HEK293 (cell line): ENCODE measurements at regions not wholly inside any gene's neighbourhood (a gene's known extent, or its start where the extent isn't known, plus 50 kb on each side); places are given as distances from the start of the nearest gene placed in this dataset.

Source experiments
- CTCF ChIA-PET: fragments of 350-600 bp; formaldehyde crosslinking; extraction: SDS; loops from one replicate; lab custom pipeline; 2021; ENCODE audit warnings: antibody characterized with exemption; lab: Yijun Ruan, JAX
- POLR2A ChIA-PET: fragments of 300-600 bp; formaldehyde crosslinking; extraction: SDS; loops from one replicate; lab custom pipeline; 2020; ENCODE audit warnings: antibody characterized with exemption, inconsistent platforms; lab: Yijun Ruan, JAX
- H3K27ac ChIP-seq: fragments of 200-500 bp; sonication (Bioruptor generic); 2 replicates; pipeline ENCODE4 v1.5.1; 2014; ENCODE audit warnings: low read depth, low read length, control low read depth, inconsistent platforms; ENCODE audit errors: extremely low read depth
- H3K36me3 ChIP-seq, 2 experiments: fragments of 200-500 bp in 1 of 2; sonication (Bioruptor generic) in 1 of 2; 1 replicate in 1 of 2; 2 replicates in 1 of 2; pipeline ENCODE4 v1.5.1; 2014 to 2017; ENCODE audit warnings: inconsistent platforms in 2 of 2, low read length in 2 of 2; ENCODE audit not compliant: control insufficient read depth in 2 of 2, insufficient read depth in 1 of 2
- H3K4me1 ChIP-seq: fragments of 200-500 bp; sonication (Bioruptor generic); 2 replicates; pipeline ENCODE4 v1.5.1; 2014; ENCODE audit warnings: mild to moderate bottlenecking, low read length, inconsistent platforms; ENCODE audit not compliant: control insufficient read depth, insufficient read depth
- H3K4me3 ChIP-seq: 2 replicates; pipeline ENCODE4 v1.5.1; 2011; ENCODE audit warnings: low read depth, mild to moderate bottlenecking, control low read depth, low read length, moderate library complexity
- H3K9me3 ChIP-seq: fragments of 200-500 bp; sonication (Bioruptor generic); 2 replicates; pipeline ENCODE4 v1.5.1; 2014; ENCODE audit warnings: low read depth, low read length, inconsistent platforms; ENCODE audit not compliant: control insufficient read depth, insufficient read depth
- KLF16 ChIP-seq: fragments of 450-650 bp; formaldehyde crosslinking; IDR thresholded peaks from 2 replicates; pipeline ENCODE4 v1.5.1; 2017; ENCODE audit warnings: missing biosample characterization, missing genetic modification characterization
- ZBTB11 ChIP-seq: fragments of 450-650 bp; formaldehyde crosslinking; conservative IDR thresholded peaks from 2 replicates; pipeline ENCODE4 v1.5.1; 2016; ENCODE audit warnings: low read depth, missing biosample characterization, missing genetic modification characterization
- ZEB2 ChIP-seq: fragments of 450-650 bp; formaldehyde crosslinking; IDR thresholded peaks from 2 replicates; pipeline ENCODE4 v1.5.1; 2016; ENCODE audit warnings: missing biosample characterization, missing genetic modification characterization
- ZNF133 ChIP-seq: fragments of 450-650 bp; formaldehyde crosslinking; IDR thresholded peaks from 2 replicates; pipeline ENCODE4 v1.5.1; 2016; ENCODE audit warnings: missing biosample characterization, missing genetic modification characterization
- ZNF174 ChIP-seq: fragments of 450-650 bp; formaldehyde crosslinking; IDR thresholded peaks from 2 replicates; pipeline ENCODE4 v1.5.0; 2017; ENCODE audit warnings: missing biosample characterization, mild to moderate bottlenecking, missing genetic modification characterization
- ZNF18 ChIP-seq: fragments of 450-650 bp; formaldehyde crosslinking; IDR thresholded peaks from 2 replicates; pipeline ENCODE4 v1.5.1; 2016; ENCODE audit warnings: missing biosample characterization, missing genetic modification characterization
- ZNF2 ChIP-seq: fragments of 450-650 bp; formaldehyde crosslinking; IDR thresholded peaks from 2 replicates; pipeline ENCODE4 v1.5.1; 2016; ENCODE audit warnings: missing biosample characterization, missing genetic modification characterization
- ZNF202 ChIP-seq: fragments of 450-650 bp; formaldehyde crosslinking; IDR thresholded peaks from 2 replicates; pipeline ENCODE4 v1.5.1; 2016; ENCODE audit warnings: missing biosample characterization, missing genetic modification characterization, borderline replicate concordance
- ZNF248 ChIP-seq: fragments of 450-650 bp; formaldehyde crosslinking; IDR thresholded peaks from 2 replicates; pipeline ENCODE4 v1.5.1; 2017; ENCODE audit warnings: missing biosample characterization, missing genetic modification characterization
- ZNF354C ChIP-seq: fragments of 450-650 bp; formaldehyde crosslinking; IDR thresholded peaks from 2 replicates; pipeline ENCODE4 v1.5.1; 2016; ENCODE audit warnings: missing biosample characterization, missing genetic modification characterization, low read depth, borderline replicate concordance
- ZNF37A ChIP-seq: fragments of 450-650 bp; IDR thresholded peaks from 2 replicates; pipeline ENCODE4 v1.5.1; 2018; ENCODE audit warnings: missing biosample characterization, missing genetic modification characterization
- TF ChIP-seq, protein P1 (sequence below): fragments of 450-650 bp; formaldehyde crosslinking; IDR thresholded peaks from 2 replicates; pipeline ENCODE4 v1.5.1; 2017; ENCODE audit warnings: missing biosample characterization, missing genetic modification characterization
- TF ChIP-seq, protein P2 (sequence below): fragments of 450-650 bp; formaldehyde crosslinking; IDR thresholded peaks from 2 replicates; pipeline ENCODE4 v1.5.1; 2016; ENCODE audit warnings: missing biosample characterization, missing genetic modification characterization
- TF ChIP-seq, protein P3 (sequence below): fragments of 450-650 bp; formaldehyde crosslinking; IDR thresholded peaks from 2 replicates; pipeline ENCODE4 v1.5.1; 2016; ENCODE audit warnings: missing biosample characterization, missing genetic modification characterization
- TF ChIP-seq, protein P4 (sequence below): fragments of 450-650 bp; formaldehyde crosslinking; IDR thresholded peaks from 2 replicates; pipeline ENCODE4 v1.5.1; 2016; ENCODE audit warnings: missing biosample characterization, missing genetic modification characterization, low read depth

- ChIA-PET CTCF (no interaction called here), POLR2A (no interaction called here)
- no peaks in the 10 kb centered on the region for H3K9me3 ChIP-seq
- H3K4me3 ChIP-seq, result no peak overlapping the region
- H3K36me3 ChIP-seq, result no peaks in the 10 kb centered on the region
- H3K4me1 ChIP-seq, result no peaks in the 10 kb centered on the region
- H3K27ac ChIP-seq, result no peak overlapping the region
- TF ChIP-seq, protein P1, sequence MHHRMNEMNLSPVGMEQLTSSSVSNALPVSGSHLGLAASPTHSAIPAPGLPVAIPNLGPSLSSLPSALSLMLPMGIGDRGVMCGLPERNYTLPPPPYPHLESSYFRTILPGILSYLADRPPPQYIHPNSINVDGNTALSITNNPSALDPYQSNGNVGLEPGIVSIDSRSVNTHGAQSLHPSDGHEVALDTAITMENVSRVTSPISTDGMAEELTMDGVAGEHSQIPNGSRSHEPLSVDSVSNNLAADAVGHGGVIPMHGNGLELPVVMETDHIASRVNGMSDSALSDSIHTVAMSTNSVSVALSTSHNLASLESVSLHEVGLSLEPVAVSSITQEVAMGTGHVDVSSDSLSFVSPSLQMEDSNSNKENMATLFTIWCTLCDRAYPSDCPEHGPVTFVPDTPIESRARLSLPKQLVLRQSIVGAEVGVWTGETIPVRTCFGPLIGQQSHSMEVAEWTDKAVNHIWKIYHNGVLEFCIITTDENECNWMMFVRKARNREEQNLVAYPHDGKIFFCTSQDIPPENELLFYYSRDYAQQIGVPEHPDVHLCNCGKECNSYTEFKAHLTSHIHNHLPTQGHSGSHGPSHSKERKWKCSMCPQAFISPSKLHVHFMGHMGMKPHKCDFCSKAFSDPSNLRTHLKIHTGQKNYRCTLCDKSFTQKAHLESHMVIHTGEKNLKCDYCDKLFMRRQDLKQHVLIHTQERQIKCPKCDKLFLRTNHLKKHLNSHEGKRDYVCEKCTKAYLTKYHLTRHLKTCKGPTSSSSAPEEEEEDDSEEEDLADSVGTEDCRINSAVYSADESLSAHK (tag by site-specific recombination), result no peak
- TF ChIP-seq, protein P2, sequence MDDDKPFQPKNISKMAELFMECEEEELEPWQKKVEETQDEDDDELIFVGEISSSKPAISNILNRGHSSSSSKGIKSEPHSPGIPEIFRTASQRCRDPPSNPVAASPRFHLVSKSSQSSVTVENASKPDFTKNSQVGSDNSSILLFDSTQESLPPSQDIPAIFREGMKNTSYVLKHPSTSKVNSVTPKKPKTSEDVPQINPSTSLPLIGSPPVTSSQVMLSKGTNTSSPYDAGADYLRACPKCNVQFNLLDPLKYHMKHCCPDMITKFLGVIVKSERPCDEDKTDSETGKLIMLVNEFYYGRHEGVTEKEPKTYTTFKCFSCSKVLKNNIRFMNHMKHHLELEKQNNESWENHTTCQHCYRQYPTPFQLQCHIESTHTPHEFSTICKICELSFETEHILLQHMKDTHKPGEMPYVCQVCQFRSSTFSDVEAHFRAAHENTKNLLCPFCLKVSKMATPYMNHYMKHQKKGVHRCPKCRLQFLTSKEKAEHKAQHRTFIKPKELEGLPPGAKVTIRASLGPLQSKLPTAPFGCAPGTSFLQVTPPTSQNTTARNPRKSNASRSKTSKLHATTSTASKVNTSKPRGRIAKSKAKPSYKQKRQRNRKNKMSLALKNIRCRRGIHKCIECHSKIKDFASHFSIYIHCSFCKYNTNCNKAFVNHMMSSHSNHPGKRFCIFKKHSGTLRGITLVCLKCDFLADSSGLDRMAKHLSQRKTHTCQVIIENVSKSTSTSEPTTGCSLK (tag by site-specific recombination), result no peak
- TF ChIP-seq ZNF354C (tag by site-specific recombination), result no peak
- no peak for TF ChIP-seq ZNF37A (tag by site-specific recombination)
- no peak for TF ChIP-seq ZNF18 (tag by site-specific recombination)
- TF ChIP-seq ZNF2 (tag by site-specific recombination), result no peak
- TF ChIP-seq, protein P3, sequence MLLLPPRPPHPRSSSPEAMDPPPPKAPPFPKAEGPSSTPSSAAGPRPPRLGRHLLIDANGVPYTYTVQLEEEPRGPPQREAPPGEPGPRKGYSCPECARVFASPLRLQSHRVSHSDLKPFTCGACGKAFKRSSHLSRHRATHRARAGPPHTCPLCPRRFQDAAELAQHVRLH (tag by site-specific recombination), result no peak
- no peak for TF ChIP-seq ZEB2
- TF ChIP-seq ZNF248, result no peak
- no peak for TF ChIP-seq ZNF174 (tag by site-specific recombination)
- no peak for TF ChIP-seq ZNF133
- TF ChIP-seq ZNF202 (tag by site-specific recombination), result no peak
- no peak for TF ChIP-seq KLF16 (tag by site-specific recombination)
- no peak for TF ChIP-seq ZBTB11
- TF ChIP-seq, protein P4, sequence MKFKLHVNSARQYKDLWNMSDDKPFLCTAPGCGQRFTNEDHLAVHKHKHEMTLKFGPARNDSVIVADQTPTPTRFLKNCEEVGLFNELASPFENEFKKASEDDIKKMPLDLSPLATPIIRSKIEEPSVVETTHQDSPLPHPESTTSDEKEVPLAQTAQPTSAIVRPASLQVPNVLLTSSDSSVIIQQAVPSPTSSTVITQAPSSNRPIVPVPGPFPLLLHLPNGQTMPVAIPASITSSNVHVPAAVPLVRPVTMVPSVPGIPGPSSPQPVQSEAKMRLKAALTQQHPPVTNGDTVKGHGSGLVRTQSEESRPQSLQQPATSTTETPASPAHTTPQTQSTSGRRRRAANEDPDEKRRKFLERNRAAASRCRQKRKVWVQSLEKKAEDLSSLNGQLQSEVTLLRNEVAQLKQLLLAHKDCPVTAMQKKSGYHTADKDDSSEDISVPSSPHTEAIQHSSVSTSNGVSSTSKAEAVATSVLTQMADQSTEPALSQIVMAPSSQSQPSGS (tag by site-specific recombination), result no peak
Observed at GRCh38 chr3:6448011-6448410, 412.9 kb upstream of the GRM7 start.
